Left kidney (tissue), 1 donor: ENCODE measurements at regions not wholly inside any gene's neighbourhood (a gene's known extent, or its start where the extent isn't known, plus 50 kb on each side); places are given as distances from the start of the nearest gene placed in this dataset.

Source experiments
- DNase-seq: peaks from one replicate; pipeline ENCODE4 v3.0.0-alpha.2; 2013

GRCh38 chr5:8857051-8857450, 688.8 kb downstream of the SEMA5A start:
- DNase-seq = no peak

GRCh38 chr5:8861764-8862163, 684.1 kb downstream of the SEMA5A start:
- DNase-seq = no peak

- no peak for DNase-seq
These were observed 681.8 kb downstream of the SEMA5A start for GRCh38 chr5:8864053-8864452.

- no peak for DNase-seq
These were observed 680.6 kb downstream of the SEMA5A start for GRCh38 chr5:8865266-8865665.

GRCh38 chr5:8865686-8866374, 680.0 kb downstream of the SEMA5A start:
- no peak for DNase-seq

GRCh38 chr5:8868283-8868682, 677.6 kb downstream of the SEMA5A start:
- DNase-seq = no peak

GRCh38 chr5:8869932-8870331, 675.9 kb downstream of the SEMA5A start:
- DNase-seq = no peak

GRCh38 chr5:8870349-8870958, 675.4 kb downstream of the SEMA5A start:
- no peak for DNase-seq

- DNase-seq = no peak
These were observed 674.9 kb downstream of the SEMA5A start for GRCh38 chr5:8870959-8871355.

- no peak for DNase-seq
These were observed 674.4 kb downstream of the SEMA5A start for GRCh38 chr5:8871446-8871845.

GRCh38 chr5:8875722-8876121, 670.2 kb downstream of the SEMA5A start:
- no peak for DNase-seq

GRCh38 chr5:8879248-8879647, 666.6 kb downstream of the SEMA5A start:
- DNase-seq = no peak

- no peak for DNase-seq
These were observed 661.8 kb downstream of the SEMA5A start for GRCh38 chr5:8884029-8884428.

- peak; percentile 26 for DNase-seq
These were observed 652.9 kb downstream of the SEMA5A start for GRCh38 chr5:8892926-8893325.

GRCh38 chr5:8894031-8894430, 651.8 kb downstream of the SEMA5A start:
- no peak for DNase-seq

GRCh38 chr5:8895062-8895461, 650.8 kb downstream of the SEMA5A start:
- DNase-seq = no peak

GRCh38 chr5:8895599-8895998, 650.3 kb downstream of the SEMA5A start:
- no peak for DNase-seq

- DNase-seq = no peak
These were observed 648.6 kb downstream of the SEMA5A start for GRCh38 chr5:8897316-8897715.

GRCh38 chr5:8905021-8905420, 640.9 kb downstream of the SEMA5A start:
- DNase-seq = peak; percentile 21

- DNase-seq = no peak
These were observed 639.4 kb downstream of the SEMA5A start for GRCh38 chr5:8906303-8906967.

GRCh38 chr5:8907168-8907868, 638.6 kb downstream of the SEMA5A start:
- DNase-seq = no peak

GRCh38 chr5:8908055-8908683, 637.7 kb downstream of the SEMA5A start:
- peak; percentile 3 for DNase-seq
